ENCODE measurements at regions not wholly inside any gene's neighbourhood (a gene's known extent, or its start where the extent isn't known, plus 50 kb on each side); places are given as distances from the start of the nearest gene placed in this dataset.
A peak's percentile ranks its signal among the peaks of the same experiment; 100 is the strongest.

- intact Hi-C loops (cut with DNase I): no loop called here
Observed at GRCh38 chr10:4353059-4353655, 472.9 kb upstream of the AKR1E2 start.

GRCh38 chr10:4352414-4352961, 473.5 kb upstream of the AKR1E2 start:
- intact Hi-C loops (cut with DNase I): no loop called here
- Histone ChIP-seq H3K27ac (no peak overlapping the region), H3K36me3 (no peaks in the 10 kb centered on the region), H3K27me3 (ENCODE audit: low read depth) (no peaks in the 10 kb centered on the region), H3K4me3 (no peak overlapping the region), H3K9me3 (no peaks in the 10 kb centered on the region), H3K4me1 (peaks cover 7% of the 10 kb centered on the region)
- ATAC-seq (peak in 1 of 2 donors; percentile 37), DNase-seq (no peak)
- no peak for TF ChIP-seq CTCF (IDR thresholded peaks at IDR 0.05)

More at GRCh38 chr10:4353059-4353655, 472.9 kb upstream of the AKR1E2 start:
- Histone ChIP-seq H3K27ac (no peak overlapping the region), H3K27me3 (ENCODE audit: low read depth) (no peaks in the 10 kb centered on the region), H3K9me3 (no peaks in the 10 kb centered on the region), H3K36me3 (no peaks in the 10 kb centered on the region), H3K4me3 (no peak overlapping the region), H3K4me1 (peaks cover 7% of the 10 kb centered on the region)
- ATAC-seq (no peak), DNase-seq (no peak)
- TF ChIP-seq CTCF (IDR thresholded peaks at IDR 0.05): no peak

GRCh38 chr10:4351723-4352413, 474.1 kb upstream of the AKR1E2 start:
- no peaks in the 10 kb centered on the region for H3K27me3 ChIP-seq (ENCODE audit: low read depth)
- intact Hi-C loops (cut with DNase I): no loop called here
- H3K4me1 ChIP-seq: peaks cover 7% of the 10 kb centered on the region
- no peak overlapping the region for H3K27ac ChIP-seq
- no peaks in the 10 kb centered on the region for H3K36me3 ChIP-seq
- ATAC-seq: peak in 1 of 2 donors; percentile 37
- no peaks in the 10 kb centered on the region for H3K9me3 ChIP-seq
- H3K4me3 ChIP-seq: no peak overlapping the region
- no peak for TF ChIP-seq CTCF (IDR thresholded peaks at IDR 0.05)
- no peak for DNase-seq

GRCh38 chr10:4347397-4347796, 478.6 kb upstream of the AKR1E2 start:
- peak; percentile 40 to 71 for ATAC-seq
- TF ChIP-seq CTCF (IDR thresholded peaks at IDR 0.05): no peak
- Histone ChIP-seq H3K4me3 (no peak overlapping the region), H3K9me3 (no peaks in the 10 kb centered on the region), H3K27me3 (ENCODE audit: low read depth) (no peaks in the 10 kb centered on the region), H3K4me1 (peaks cover 16% of the 10 kb centered on the region), H3K27ac (no peak overlapping the region), H3K36me3 (no peaks in the 10 kb centered on the region)
- intact Hi-C loops (cut with DNase I): no loop called here
- no peak for DNase-seq

- H3K27me3 ChIP-seq (ENCODE audit: low read depth): no peaks in the 10 kb centered on the region
- ATAC-seq (no peak), DNase-seq (no peak)
- no peaks in the 10 kb centered on the region for H3K36me3 ChIP-seq
- peaks cover 16% of the 10 kb centered on the region for H3K4me1 ChIP-seq
- no peaks in the 10 kb centered on the region for H3K9me3 ChIP-seq
- no peak overlapping the region for H3K4me3 ChIP-seq
- H3K27ac ChIP-seq: peak overlapping the region; percentile 63
- TF ChIP-seq CTCF (IDR thresholded peaks at IDR 0.05): no peak
- intact Hi-C loops (cut with DNase I): no loop called here
Observed at GRCh38 chr10:4345877-4346646, 479.9 kb upstream of the AKR1E2 start.

Data from lower lobe of right lung (tissue), 2 donors.